Raji (cell line): ENCODE measurements at regions not wholly inside any gene's neighbourhood (a gene's known extent, or its start where the extent isn't known, plus 50 kb on each side); places are given as distances from the start of the nearest gene placed in this dataset.

Source experiments
- POLR2A ChIP-seq: IDR thresholded peaks from 2 replicates; pipeline ENCODE4 v1.6.1; 2011; ENCODE audit warnings: low read depth, low read length, control low read depth; ENCODE audit not compliant: insufficient read depth

DNA sequence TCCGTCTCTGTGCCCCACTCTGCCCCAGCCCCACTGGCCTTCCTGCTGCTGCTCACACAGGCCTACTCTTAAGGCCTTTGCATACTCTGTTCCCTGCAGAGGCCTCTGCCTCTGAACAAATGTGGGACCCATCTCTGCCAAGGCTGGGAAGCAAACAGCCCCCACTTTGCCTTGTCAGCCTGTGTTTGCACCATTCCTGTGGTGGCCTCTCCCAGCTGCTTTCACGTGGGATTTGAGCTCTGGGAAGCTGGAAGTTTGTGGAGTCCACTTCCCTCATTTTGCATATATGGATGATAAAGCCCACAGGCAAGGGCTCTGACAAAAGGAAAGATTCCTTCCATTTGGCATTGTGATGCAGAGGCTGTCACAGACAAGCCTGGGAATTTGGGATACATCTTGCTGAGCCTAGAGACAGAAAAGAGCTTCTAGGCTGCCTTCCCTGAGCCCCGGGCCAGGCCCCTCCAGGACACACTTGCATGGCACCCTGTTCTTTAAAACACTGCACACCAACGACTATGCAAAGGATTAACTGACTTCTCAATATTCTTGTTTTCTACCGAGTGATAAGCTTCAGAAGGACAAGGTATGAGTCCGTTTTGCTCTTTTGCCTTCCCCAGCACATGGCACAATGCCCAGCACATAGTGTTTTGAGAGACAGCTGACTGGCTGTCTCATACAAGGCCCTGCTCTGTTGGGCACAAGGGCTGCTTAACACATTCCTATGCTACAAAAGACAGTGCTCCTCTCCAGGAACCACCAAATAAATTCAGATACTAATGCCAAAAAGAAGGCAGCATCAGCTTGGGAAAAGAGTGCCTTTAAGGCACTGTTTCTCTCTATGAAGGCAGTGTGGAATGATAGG, 120.7 kb upstream of the TOPAZ1 start:
- no peak for TF ChIP-seq POLR2A

DNA sequence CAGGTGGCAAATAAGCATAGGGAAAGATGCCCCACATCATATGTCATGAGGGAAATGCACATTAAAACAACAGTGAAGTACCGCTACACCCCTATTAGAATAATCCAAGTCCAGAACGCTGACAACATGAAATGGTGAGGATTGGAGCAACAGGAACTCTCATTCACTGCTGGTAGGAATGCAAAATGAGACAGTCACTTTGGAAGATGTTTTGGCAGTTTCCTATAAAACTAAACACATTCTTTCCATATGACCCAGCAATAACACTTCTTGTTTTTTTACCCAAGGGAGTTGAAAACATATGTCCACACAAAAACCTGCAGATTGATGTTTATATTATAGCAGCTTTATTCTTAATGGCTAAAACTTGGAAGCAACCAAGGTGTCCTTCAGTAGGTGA, 116.4 kb upstream of the TOPAZ1 start:
- no peak for TF ChIP-seq POLR2A

DNA sequence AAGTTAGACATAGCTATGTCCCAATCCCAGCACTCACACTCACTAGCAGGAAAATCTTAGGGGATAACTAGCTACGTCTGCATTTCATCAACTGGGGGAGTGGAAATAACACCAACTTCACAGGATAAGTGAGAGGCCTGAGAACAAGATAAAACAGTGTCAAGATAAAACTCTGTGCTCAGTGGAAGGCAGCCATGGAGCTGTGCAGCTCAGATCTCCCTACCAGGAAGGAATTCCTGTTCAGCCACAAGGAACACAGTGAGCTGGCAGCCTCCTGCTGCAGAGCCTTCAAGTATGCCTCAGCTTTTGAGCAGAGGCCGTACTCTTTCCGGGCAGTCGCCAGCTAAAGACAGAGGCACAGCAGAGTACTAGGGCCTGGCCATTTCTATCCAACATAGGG, 115.8 kb upstream of the TOPAZ1 start:
- no peak for TF ChIP-seq POLR2A

DNA sequence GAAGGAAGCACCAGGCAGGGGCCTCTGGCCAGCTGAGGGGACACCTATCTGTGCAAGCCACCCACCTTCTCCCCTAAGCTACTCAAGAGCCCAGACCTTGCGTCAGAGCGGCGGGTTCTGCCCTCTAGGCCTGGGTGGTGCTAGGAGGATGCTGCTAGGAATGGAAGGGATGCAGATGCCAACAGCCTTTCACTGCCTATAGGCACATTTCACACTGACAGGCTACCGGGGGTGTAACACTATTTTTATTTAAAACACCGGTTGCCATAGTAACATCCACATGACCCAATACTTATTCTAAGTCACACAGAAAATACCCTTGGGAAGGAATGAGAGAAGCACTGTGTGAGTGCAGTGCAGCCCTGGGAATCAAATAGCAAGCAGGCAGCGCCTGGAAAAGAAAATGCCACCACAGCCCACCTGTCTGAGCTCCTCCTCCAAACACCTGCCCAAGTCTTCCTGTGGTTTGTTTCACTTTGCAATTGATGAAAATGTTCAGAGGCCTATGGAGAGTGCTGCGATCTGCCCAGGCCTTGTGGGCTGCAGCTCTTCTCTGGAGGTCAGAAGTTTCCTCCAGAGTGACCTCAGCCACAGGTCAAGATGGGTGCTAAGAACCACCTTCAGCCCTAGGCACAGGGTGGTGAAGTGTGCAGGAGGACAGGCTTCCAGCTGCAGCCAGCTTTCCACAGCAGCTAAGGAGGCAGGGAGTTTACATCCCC, 113.5 kb upstream of the TOPAZ1 start:
- no peak for TF ChIP-seq POLR2A

DNA sequence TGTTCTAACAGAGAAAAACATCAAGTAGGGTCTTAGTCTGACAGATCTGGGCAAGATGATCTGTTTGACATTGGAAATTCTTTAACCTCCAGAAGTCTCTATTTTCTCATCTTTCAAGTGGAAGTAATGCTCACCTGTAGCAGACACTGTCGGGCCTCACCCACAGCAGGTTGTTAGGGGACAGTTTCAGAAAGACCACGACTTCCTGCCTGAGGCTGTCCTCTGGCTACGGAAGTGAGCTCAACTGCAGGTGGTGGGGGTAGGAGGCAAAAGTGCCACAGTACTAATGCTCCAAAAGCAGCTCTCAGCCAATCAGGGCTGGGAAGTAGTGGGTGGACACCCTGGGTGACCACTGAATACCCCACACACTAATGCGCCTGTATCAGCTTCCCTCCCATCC, 111.4 kb upstream of the TOPAZ1 start:
- TF ChIP-seq POLR2A = no peak

DNA sequence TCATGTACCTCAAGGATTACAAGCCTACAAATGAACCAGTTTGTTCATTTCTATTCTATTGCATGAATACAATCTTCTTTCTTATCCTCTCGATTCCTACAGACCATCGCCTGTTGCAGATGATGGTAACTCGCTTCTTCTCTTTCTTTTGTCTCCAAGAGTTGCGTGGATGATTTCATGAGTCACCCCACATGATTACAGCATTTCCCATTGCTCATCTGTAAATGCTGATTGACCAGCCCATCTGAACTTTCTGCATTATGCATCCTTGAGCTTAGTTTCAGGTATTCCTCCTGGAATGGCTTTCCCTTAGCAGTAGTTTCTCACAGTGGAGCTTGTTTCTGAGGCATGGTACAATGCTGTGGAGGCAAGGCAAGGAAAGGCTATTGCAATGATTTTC, 109.6 kb upstream of the TOPAZ1 start:
- TF ChIP-seq POLR2A = no peak

DNA sequence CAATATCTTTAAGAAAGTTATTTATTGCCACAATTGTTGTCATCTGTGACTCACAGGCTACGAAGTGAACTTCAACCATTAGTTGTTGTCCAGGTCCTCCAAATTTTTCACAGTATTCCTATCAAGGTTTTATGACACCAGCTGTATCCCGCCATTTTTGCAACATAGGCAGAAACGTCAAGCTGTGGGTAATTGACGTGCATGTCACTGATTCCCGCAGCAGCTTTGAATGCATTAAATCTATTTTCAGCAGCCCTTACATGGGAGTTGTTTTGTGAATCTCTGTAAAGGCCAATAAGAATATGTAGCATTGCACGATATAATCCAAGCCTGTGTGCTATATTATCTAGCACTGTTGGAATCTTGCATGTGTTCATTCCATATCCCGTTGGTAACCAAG, 109.1 kb upstream of the TOPAZ1 start:
- no peak for TF ChIP-seq POLR2A

DNA sequence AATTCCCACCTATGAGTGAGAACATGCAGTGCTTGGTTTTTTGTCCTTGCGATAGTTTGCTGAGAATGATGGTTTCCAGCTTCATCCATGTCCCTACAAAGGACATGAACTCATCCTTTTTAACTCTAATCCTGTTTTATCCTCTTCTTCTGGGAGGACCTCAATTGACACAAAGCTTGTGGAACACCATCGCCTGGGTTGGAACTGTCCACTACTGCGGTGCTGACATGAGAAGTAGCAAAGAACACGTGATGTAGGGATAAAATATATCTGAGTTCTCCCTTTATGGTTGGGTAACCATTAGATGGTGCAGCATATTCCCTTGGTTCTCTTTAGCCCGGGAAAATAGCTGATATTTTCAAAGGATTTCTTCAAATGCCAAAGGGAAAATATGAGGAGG, 105.3 kb upstream of the TOPAZ1 start:
- no peak for TF ChIP-seq POLR2A

DNA sequence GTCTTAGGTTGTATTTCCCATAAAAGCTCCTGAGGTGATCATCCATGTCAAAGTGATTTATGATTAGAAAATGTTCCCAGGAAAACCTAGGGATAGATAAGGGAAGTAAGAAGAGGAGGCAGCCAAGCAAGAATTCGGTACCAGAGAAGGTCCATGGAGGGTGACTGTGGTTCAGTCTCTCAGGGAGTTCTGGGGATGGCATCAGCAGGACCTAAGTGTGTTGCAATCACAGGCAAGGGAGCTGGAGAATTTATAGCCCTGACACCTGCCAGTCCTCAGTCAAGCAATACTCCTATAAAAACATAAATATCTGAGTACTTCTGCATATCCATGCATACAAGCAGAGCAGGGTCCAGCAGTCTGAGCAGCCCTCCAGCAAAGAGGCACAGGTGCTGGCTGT, 95.6 kb upstream of the TOPAZ1 start:
- no peak for TF ChIP-seq POLR2A

DNA sequence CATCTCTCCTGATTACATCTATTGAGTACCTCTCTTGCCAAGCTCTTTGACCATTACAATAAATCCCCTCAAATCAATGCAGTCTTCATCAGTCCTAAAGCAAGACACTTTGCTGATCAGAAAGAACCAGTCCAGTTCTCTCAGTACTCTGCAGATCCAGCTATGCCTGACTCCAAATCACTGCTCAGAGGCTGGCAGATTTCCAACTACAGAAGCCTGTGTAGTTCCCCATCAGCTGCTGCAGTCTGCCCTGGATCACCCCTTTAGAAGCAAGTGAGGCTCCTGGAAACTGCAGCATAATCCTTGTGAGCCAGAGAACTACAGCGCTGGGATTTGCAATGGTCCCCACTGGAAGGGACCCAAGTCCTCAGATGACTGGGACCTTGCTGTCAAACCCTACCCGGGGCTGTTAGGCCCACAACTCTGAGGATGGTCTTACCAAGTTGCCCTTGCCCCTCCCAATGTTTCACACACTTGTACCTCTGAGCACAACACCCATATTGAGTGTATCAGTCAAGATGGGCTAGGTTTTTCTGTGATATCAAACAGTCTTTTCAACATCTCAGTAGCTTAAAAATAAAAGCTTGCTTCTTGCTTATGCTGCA, 81.9 kb upstream of the TOPAZ1 start:
- TF ChIP-seq POLR2A = no peak

DNA sequence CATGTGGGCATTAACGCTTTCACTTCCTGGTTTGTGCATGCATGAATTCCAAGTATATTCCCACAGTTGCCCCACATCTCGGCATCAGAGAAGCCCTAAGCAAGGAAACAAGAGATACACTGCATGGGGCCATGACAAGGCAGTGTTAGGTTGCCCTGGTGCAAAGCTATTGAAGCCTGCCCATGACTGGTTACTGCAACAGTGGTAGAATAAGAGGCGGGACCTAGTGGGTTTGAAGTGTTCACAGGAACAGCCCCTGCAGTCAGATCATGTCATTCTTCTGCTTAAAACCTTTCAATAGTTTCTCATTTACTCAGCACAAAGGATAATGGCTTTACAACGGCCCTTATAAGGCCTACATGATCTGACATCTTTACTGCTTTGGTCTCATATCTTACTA, 80.9 kb upstream of the TOPAZ1 start:
- no peak for TF ChIP-seq POLR2A

DNA sequence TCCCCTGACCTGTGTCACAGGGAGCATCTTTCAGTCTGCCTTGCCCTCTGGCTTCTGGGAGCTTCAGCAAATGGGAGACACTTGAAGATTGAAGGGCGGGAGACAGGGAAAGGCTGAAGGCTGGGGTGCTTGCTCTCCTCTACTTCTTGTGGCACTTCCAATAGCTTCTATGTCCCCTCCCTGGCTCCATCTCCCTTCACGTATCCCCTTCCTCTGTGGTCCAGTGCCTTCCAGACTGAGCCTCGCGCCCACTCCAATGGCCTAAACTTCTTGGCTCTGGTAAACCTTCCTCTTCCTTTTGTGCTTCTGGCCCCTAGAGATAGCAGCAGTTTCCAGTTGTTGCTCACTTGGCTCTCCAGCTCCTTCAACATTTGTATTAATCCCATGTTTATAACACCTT, 69.8 kb upstream of the TOPAZ1 start:
- TF ChIP-seq POLR2A = no peak

DNA sequence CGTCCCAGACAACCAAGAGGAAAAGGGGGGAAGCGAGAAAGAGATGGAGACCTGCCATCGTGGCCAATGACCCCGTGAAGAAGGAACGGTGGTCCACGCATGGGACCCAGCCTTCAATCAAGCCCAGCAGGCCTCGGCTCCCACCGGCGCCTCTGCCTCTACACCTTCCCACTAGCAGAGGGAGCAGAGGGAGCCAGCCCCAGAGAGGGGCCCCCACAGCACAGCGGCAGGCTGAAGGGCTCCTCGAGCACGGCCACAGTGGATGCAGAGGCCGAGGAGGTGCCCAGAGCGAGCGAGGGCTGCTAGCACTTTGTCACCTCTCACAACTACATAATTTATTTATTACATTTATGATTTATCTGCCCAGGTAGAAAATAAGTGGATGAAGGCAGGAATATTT, 68.4 kb upstream of the TOPAZ1 start:
- no peak for TF ChIP-seq POLR2A

DNA sequence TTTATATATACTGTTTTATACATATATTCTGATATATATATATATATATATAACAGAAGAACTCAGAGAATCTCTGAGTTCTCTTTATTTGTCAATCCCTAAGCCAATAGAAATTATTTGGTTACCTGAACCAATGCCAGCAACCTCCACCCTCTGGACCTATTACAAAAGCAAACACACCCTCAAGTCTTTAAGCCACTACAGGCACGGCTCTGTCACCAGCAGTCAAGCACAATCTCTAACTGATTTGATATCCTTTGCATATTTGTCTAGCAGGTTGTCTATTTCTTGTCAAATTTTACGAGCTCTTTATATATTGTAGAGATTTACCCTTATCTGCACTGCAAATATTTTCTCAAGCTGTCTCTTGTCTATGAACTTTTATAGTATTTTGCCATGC, 66.6 kb upstream of the TOPAZ1 start:
- no peak for TF ChIP-seq POLR2A

DNA sequence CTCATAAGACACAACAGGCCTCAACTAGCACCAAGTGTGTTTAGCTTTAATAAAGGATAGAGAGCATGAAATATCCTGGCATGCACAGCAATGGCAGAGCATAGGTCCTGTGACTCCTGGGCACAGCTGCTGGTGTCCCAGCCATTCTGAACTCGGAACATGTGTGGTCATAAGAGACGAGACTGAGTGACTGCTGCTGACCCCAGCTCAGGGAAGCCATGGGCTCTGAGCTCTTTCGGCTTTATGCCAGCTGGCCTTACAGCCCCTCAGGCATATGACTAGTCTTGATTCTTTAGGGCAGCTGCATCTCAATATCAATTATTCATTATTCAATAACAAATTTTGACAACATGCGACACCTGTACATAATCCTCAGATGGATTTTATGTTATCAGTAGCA, 62.4 kb upstream of the TOPAZ1 start:
- TF ChIP-seq POLR2A = no peak

DNA sequence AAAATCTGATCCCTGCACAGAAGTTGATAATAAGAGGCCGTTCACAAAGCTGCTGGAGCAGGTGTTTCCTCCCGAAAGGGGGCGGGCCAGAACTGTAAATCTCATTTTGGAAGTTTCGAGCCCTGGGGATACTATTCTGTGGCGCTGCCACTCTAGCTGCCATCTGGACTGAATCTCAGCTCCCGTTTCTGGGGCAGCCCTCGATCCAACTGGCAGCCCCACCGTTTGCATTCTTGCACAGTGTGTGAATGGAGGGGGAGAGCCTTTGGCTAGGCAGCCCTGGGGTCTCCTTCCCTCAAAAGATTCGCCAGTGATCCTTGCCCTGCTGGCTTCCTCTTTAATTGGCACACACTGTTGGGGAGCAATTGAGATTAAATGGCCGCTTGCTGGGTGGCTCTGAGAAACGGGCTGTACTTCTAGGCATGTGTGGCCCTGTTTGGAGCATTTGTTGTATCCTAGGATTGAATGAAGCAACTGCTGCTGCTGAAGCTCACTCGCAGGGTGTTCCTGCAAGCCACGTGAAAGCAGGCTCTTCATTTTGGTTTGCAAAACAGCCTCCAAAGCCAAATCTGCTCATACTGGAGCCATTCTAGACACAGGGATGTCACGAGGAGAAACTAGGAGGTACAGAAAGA, 57.2 kb upstream of the TOPAZ1 start:
- TF ChIP-seq POLR2A = no peak
